DOHH2 (cell line): ENCODE measurements at regions not wholly inside any gene's neighbourhood (a gene's known extent, or its start where the extent isn't known, plus 50 kb on each side); places are given as distances from the start of the nearest gene placed in this dataset.

Experiments
- EZH2phosphoT487 ChIP-seq: fragments of 200-600 bp; sonication (generic); IDR thresholded peaks from 2 replicates; pipeline ENCODE4 v1.6.1; 2017; ENCODE audit warnings: borderline replicate concordance, mild to moderate bottlenecking, antibody characterized with exemption, low read length, moderate library complexity, mixed read lengths
- TF ChIP-seq, protein P1 (sequence below): fragments of 200-600 bp; sonication (generic); IDR thresholded peaks from one replicate; pipeline ENCODE4 v1.5.1; 2014; ENCODE audit warnings: antibody characterized with exemption, mild to moderate bottlenecking, low read depth, low read length; ENCODE audit not compliant: poor library complexity, severe bottlenecking

DNA sequence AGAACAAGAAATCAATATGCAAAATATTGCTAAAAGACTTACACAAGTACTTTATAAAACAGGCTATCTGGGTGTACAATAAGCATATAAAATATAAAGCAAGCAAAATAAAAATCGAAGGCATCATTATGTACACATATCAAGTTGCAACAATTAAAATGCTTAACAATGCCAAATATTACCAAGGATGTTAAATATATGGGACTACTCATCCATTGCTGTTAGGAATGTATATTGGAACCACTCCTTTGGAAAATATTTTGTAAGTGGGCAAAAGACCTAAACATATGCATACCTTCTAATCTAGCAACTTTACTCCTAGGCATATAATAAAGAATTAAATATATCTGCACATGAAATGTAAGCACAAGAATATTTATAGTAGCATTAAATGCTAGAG is 632.6 kb upstream of the COX7C start:
- TF ChIP-seq, protein P1, sequence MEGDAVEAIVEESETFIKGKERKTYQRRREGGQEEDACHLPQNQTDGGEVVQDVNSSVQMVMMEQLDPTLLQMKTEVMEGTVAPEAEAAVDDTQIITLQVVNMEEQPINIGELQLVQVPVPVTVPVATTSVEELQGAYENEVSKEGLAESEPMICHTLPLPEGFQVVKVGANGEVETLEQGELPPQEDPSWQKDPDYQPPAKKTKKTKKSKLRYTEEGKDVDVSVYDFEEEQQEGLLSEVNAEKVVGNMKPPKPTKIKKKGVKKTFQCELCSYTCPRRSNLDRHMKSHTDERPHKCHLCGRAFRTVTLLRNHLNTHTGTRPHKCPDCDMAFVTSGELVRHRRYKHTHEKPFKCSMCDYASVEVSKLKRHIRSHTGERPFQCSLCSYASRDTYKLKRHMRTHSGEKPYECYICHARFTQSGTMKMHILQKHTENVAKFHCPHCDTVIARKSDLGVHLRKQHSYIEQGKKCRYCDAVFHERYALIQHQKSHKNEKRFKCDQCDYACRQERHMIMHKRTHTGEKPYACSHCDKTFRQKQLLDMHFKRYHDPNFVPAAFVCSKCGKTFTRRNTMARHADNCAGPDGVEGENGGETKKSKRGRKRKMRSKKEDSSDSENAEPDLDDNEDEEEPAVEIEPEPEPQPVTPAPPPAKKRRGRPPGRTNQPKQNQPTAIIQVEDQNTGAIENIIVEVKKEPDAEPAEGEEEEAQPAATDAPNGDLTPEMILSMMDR, result no peak
- no peak for TF ChIP-seq EZH2phosphoT487
